C4-2B (cell line): ENCODE measurements at regions not wholly inside any gene's neighbourhood (a gene's known extent, or its start where the extent isn't known, plus 50 kb on each side); places are given as distances from the start of the nearest gene placed in this dataset.

Source experiments
- CTCF ChIP-seq: fragments of 450-650 bp; conservative IDR thresholded peaks from 2 replicates; pipeline ENCODE4 v1.5.1; 2017; ENCODE audit warnings: mild to moderate bottlenecking
- ZFX ChIP-seq: fragments of 450-650 bp; IDR thresholded peaks from 2 replicates; pipeline ENCODE4 v1.6.1; 2017

- no peak for TF ChIP-seq CTCF
- no peak for TF ChIP-seq ZFX
These were observed 400.0 kb downstream of the ZIC1 start for GRCh38 chr3:147809206-147809605.
